Endothelial cell of umbilical vein (primary cell): ENCODE measurements at regions not wholly inside any gene's neighbourhood (a gene's known extent, or its start where the extent isn't known, plus 50 kb on each side); places are given as distances from the start of the nearest gene placed in this dataset.

Experiments used
- BruUV-seq: library from RNA; stranded (reverse); fragments of 400-500 nt; replicated peaks from 2 replicates; lab custom pipeline; 2021; lab: Mats Ljungman, UMichigan
- CTCF ChIA-PET: fragments of 300-600, 350-600 bp; sonication (Branson Sonifier 250); formaldehyde crosslinking; loops from one replicate; lab custom pipeline; 2021; ENCODE audit warnings: antibody characterized with exemption, inconsistent platforms; lab: Charles Lee
- POLR2A ChIA-PET: fragments of 300-600, 350-600 bp; sonication (Branson Sonifier 250); formaldehyde crosslinking; loops from one replicate; lab custom pipeline; 2021; ENCODE audit warnings: antibody characterized with exemption, inconsistent platforms; lab: Charles Lee
- DNase-seq: peaks from one replicate; pipeline ENCODE4 v3.0.0-alpha.2; 2011; ENCODE audit warnings: low read depth, low spot score
- FAIRE-seq: peaks from 2 replicates; lab custom pipeline; 2011; peaks lifted over from hg19 to GRCh38; lab: Jason Lieb, UNC
- H2AFZ ChIP-seq: 2 replicates; pipeline ENCODE4 v1.6.0; 2012; ENCODE audit warnings: low read depth, low read length, control low read depth, inconsistent platforms
- H3K27ac ChIP-seq: 2 replicates; pipeline ENCODE4 v1.5.1; 2011; ENCODE audit warnings: low read depth, mild to moderate bottlenecking, control low read depth, low read length, moderate library complexity; ENCODE audit not compliant: insufficient read depth
- H3K27me3 ChIP-seq, 2 experiments: 2 replicates each; pipeline versions ENCODE4 v1.6.0 to v1.6.1; 2011; ENCODE audit warnings: low read length in 2 of 2, mixed read lengths in 1 of 2; ENCODE audit not compliant: control insufficient read depth in 2 of 2, insufficient read depth in 2 of 2
- H3K36me3 ChIP-seq, 2 experiments: 2 replicates in 1 of 2; 3 replicates in 1 of 2; pipeline ENCODE4 v1.5.1; 2011; ENCODE audit warnings: low read length in 2 of 2, mild to moderate bottlenecking in 1 of 2, moderate library complexity in 1 of 2; ENCODE audit not compliant: control insufficient read depth in 2 of 2, insufficient read depth in 2 of 2; ENCODE audit errors: extremely low read depth in 1 of 2
- H3K4me1 ChIP-seq: 3 replicates; pipeline ENCODE4 v1.5.1; 2011; ENCODE audit warnings: mild to moderate bottlenecking, low read length; ENCODE audit not compliant: control insufficient read depth, insufficient read depth; ENCODE audit errors: extremely low read depth
- H3K4me2 ChIP-seq: 2 replicates; pipeline ENCODE4 v1.6.1; 2011; ENCODE audit warnings: low read length, control low read depth, mixed read lengths; ENCODE audit not compliant: insufficient read depth
- H3K4me3 ChIP-seq, 3 experiments: fragments of 200-600 bp in 1 of 3; sonication (generic), shearing (Covaris generic) in 1 of 3; replicated peaks in 1 of 3; 2 replicates each; pipeline ENCODE4 v1.5.1; 2011 to 2016; ENCODE audit warnings: control low read depth in 3 of 3, low read length in 3 of 3, mild to moderate bottlenecking in 2 of 3, inconsistent platforms in 1 of 3, low read depth in 1 of 3, moderate library complexity in 1 of 3; ENCODE audit not compliant: insufficient read depth in 1 of 3
- H3K79me2 ChIP-seq: 2 replicates; pipeline ENCODE4 v1.6.0; 2012; ENCODE audit warnings: low read length, inconsistent platforms; ENCODE audit not compliant: control insufficient read depth, insufficient read depth
- H3K9ac ChIP-seq: replicated peaks from 2 replicates; pipeline ENCODE3; 2011; ENCODE audit warnings: low read length, control low read depth; ENCODE audit not compliant: insufficient read depth; ENCODE audit errors: extremely low read depth
- H3K9me1 ChIP-seq: replicated peaks from 3 replicates; pipeline ENCODE4 v1.6.0; 2011; ENCODE audit warnings: mild to moderate bottlenecking, low read length; ENCODE audit not compliant: control insufficient read depth, insufficient read depth; ENCODE audit errors: extremely low read depth
- H3K9me3 ChIP-seq: replicated peaks from 2 replicates; pipeline ENCODE4 v1.5.1; 2012; ENCODE audit warnings: low read length, inconsistent platforms; ENCODE audit not compliant: control insufficient read depth, insufficient read depth
- H4K20me1 ChIP-seq: replicated peaks from 2 replicates; pipeline ENCODE3; 2011; ENCODE audit warnings: mild to moderate bottlenecking, low read length; ENCODE audit not compliant: control insufficient read depth, insufficient read depth; ENCODE audit errors: extremely low read depth
- CTCF ChIP-seq, 2 donors: IDR thresholded peaks; 1 replicate in 1 of 2; 2 replicates in 1 of 2; pipeline ENCODE4 v1.5.1; 2011; ENCODE audit warnings: low read length in 2 of 2, mild to moderate bottlenecking in 2 of 2, moderate library complexity in 2 of 2, control low read depth in 1 of 2, inconsistent platforms in 1 of 2, low read depth in 1 of 2; ENCODE audit not compliant: insufficient read depth in 1 of 2; ENCODE audit errors: extremely low read depth in 1 of 2
- EZH2 ChIP-seq: IDR thresholded peaks from 2 replicates; pipeline ENCODE4 v1.6.1; 2012; ENCODE audit warnings: borderline replicate concordance, low read depth, mild to moderate bottlenecking, moderate library complexity, low read length, inconsistent platforms; ENCODE audit not compliant: severe bottlenecking
- FOS ChIP-seq: IDR thresholded peaks from 2 replicates; pipeline ENCODE4 v1.6.1; 2011; ENCODE audit warnings: mild to moderate bottlenecking, low read length, moderate library complexity, borderline replicate concordance; ENCODE audit not compliant: insufficient read depth
- GATA2 ChIP-seq: IDR thresholded peaks from 2 replicates; pipeline ENCODE4 v1.7.0; 2011; ENCODE audit warnings: low read depth, mild to moderate bottlenecking, moderate library complexity, mixed read lengths, low read length; ENCODE audit not compliant: insufficient read length, insufficient read depth
- JUN ChIP-seq: IDR thresholded peaks from 2 replicates; pipeline ENCODE4 v1.6.1; 2011; ENCODE audit warnings: borderline replicate concordance, low read depth; ENCODE audit not compliant: insufficient read length, insufficient read depth
- MYC ChIP-seq: IDR thresholded peaks from one replicate; pipeline ENCODE4 v1.6.1; 2011; ENCODE audit warnings: mild to moderate bottlenecking, low read depth, low read length
- POLR2A ChIP-seq: IDR thresholded peaks from 2 replicates; pipeline ENCODE4 v1.6.1; 2012; ENCODE audit warnings: low read depth, mild to moderate bottlenecking, control low read depth, low read length
- POLR2AphosphoS5 ChIP-seq: IDR thresholded peaks from 2 replicates; pipeline ENCODE4 v1.6.1; 2012; ENCODE audit warnings: low read depth, mild to moderate bottlenecking, control low read depth, low read length, moderate library complexity; ENCODE audit not compliant: insufficient read depth
- dilution Hi-C: fragments of 300-500 bp; cut with MboI; formaldehyde crosslinking; loops from one replicate; pipeline ENCODE4 v1.15.0; 2019; ENCODE audit warnings: low sequenced_read_pairs; ENCODE audit not compliant: extremely low pct_ligation_motif_present
- intact Hi-C: fragments of 100-400 bp; cut with micrococcal nuclease; formaldehyde crosslinking; loops from one replicate; pipeline ENCODE4 v1.10.0; 2022
- TF ChIP-seq, protein P1 (sequence below): IDR thresholded peaks from 2 replicates; pipeline ENCODE4 v1.6.1; 2011; ENCODE audit not compliant: insufficient read depth, insufficient read length

DNA sequence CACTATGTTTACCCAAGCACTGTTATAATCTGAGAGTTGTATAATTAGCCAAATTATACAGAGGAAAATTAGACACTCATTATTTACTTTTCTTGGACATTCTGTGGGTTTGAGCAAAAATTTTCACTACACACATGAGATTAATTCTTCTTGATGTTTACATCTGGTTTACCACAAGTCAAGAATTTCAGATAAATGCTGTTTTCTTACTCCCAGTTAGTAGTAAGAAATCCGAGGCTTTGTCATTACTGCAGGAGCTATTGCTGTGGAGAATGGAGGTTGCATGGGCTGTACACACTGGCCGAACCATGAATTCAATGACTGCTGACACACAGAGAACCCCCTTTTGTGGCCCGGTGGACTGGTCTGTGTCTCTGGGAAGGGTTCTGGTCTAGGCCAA lies 207.7 kb upstream of the CFAP20DC start:
- Histone ChIP-seq H3K79me2 (no peaks in the 10 kb centered on the region), H3K4me1 (no peaks in the 10 kb centered on the region), H2AFZ (no peak overlapping the region), H3K27me3 (no peaks in the 10 kb centered on the region), H3K36me3 (no peaks in the 10 kb centered on the region), H3K9me3 (no peaks in the 10 kb centered on the region), H3K9me1 (no peaks in the 10 kb centered on the region), H3K27ac (no peak overlapping the region), H4K20me1 (no peaks in the 10 kb centered on the region), H3K4me3 (no peak overlapping the region), H3K9ac (no peak overlapping the region), H3K4me2 (no peak overlapping the region)
- TF ChIP-seq CTCF (IDR thresholded peaks at IDR 0.05; ENCODE audit: extremely low read depth in 1 of 2, insufficient read depth in 1 of 2, low read depth in 1 of 2, low read length in 2 of 2) (no peak), MYC (no peak), FOS (no peak), EZH2 (no peak), JUN (no peak), GATA2 (no peak), POLR2A (no peak), POLR2AphosphoS5 (no peak)
- TF ChIP-seq, protein P1, sequence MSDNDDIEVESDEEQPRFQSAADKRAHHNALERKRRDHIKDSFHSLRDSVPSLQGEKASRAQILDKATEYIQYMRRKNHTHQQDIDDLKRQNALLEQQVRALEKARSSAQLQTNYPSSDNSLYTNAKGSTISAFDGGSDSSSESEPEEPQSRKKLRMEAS, result no peak
- no TSS peak for BruUV-seq
- no peak for FAIRE-seq
- no peak for DNase-seq
- intact Hi-C loops (no loop called here), dilution Hi-C loops (no loop called here)
- POLR2A ChIA-PET, result no interaction called here
- CTCF ChIA-PET, result no interaction called here
